ENCODE measurements at regions not wholly inside any gene's neighbourhood (a gene's known extent, or its start where the extent isn't known, plus 50 kb on each side); places are given as distances from the start of the nearest gene placed in this dataset.

DNA sequence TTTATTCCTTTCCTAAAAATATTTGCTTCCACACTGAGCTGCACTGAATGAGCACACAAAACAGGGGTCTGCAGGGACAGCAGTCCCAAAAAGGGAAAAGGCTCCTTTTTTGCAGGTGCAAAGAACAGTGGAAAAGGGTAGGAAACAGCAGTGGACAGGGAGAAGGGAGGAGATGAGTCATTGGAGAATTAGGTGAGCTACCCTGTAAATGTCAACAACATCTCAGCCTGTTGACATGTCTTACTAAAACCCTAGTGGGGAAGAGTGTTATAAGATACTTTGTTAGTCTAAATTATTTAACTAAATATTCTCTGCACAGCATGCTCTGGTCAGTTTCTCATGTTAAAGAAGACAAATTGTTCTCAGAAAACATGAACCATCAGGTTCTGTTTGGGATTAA is 151.5 kb upstream of the FBXL4 start:
- TF ChIP-seq, protein P1, sequence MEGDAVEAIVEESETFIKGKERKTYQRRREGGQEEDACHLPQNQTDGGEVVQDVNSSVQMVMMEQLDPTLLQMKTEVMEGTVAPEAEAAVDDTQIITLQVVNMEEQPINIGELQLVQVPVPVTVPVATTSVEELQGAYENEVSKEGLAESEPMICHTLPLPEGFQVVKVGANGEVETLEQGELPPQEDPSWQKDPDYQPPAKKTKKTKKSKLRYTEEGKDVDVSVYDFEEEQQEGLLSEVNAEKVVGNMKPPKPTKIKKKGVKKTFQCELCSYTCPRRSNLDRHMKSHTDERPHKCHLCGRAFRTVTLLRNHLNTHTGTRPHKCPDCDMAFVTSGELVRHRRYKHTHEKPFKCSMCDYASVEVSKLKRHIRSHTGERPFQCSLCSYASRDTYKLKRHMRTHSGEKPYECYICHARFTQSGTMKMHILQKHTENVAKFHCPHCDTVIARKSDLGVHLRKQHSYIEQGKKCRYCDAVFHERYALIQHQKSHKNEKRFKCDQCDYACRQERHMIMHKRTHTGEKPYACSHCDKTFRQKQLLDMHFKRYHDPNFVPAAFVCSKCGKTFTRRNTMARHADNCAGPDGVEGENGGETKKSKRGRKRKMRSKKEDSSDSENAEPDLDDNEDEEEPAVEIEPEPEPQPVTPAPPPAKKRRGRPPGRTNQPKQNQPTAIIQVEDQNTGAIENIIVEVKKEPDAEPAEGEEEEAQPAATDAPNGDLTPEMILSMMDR (conservative IDR thresholded peaks at IDR 0.05; ENCODE audit: low read length) = no peak
- no peak for TF ChIP-seq EZH2phosphoT487 (IDR thresholded peaks at IDR 0.05; ENCODE audit: borderline replicate concordance, low read depth, low read length)
